ENCODE measurements at regions not wholly inside any gene's neighbourhood (a gene's known extent, or its start where the extent isn't known, plus 50 kb on each side); places are given as distances from the start of the nearest gene placed in this dataset.

- TF ChIP-seq CTCF (IDR thresholded peaks at IDR 0.05) (no peak), POLR2A (IDR thresholded peaks at IDR 0.05) (no peak)
These were observed 143.0 kb upstream of the SHH start for GRCh38 chr7:155955367-155955635.

All from thyroid gland (tissue), 4 donors.